Spleen (tissue), 11 donors: ENCODE measurements at regions not wholly inside any gene's neighbourhood (a gene's known extent, or its start where the extent isn't known, plus 50 kb on each side); places are given as distances from the start of the nearest gene placed in this dataset.

Experiments used
- DNase-seq: peaks from one replicate; pipeline ENCODE4 v3.0.0-alpha.2; 2020
- H3K27ac ChIP-seq, 8 donors: fragments of 200-600 bp; sonication (generic) in 7 of 8; 1 replicate in 4 of 8; 2 replicates in 4 of 8; pipeline versions ENCODE4 v1.5.0 to v1.8.0; 2016 to 2021; ENCODE audit warnings: inconsistent platforms in 4 of 8, mild to moderate bottlenecking in 4 of 8, moderate library complexity in 1 of 8
- H3K27me3 ChIP-seq, 7 donors: fragments of 200-600 bp; sonication (generic) in 6 of 7; replicated peaks in 1 of 7; 1 replicate in 4 of 7; 2 replicates in 3 of 7; pipeline versions ENCODE4 v1.5.0 to v1.8.0; 2016 to 2021; ENCODE audit warnings: inconsistent platforms in 3 of 7, mild to moderate bottlenecking in 1 of 7
- H3K36me3 ChIP-seq, 6 donors: fragments of 200-600 bp; sonication (generic) in 5 of 6; 1 replicate in 4 of 6; 2 replicates in 2 of 6; pipeline versions ENCODE4 v1.5.0 to v1.8.0; 2016 to 2021; ENCODE audit warnings: inconsistent platforms in 2 of 6
- H3K4me1 ChIP-seq, 6 donors: fragments of 200-600 bp; sonication (generic) in 5 of 6; 1 replicate in 3 of 6; 2 replicates in 3 of 6; pipeline versions ENCODE4 v1.5.0 to v1.8.0; 2016 to 2021; ENCODE audit warnings: inconsistent platforms in 3 of 6
- H3K4me3 ChIP-seq, 8 donors: fragments of 200-600 bp; sonication (generic) in 7 of 8; 1 replicate in 4 of 8; 2 replicates in 4 of 8; pipeline versions ENCODE4 v1.5.0 to v1.8.0; 2016 to 2021; ENCODE audit warnings: inconsistent platforms in 4 of 8, mild to moderate bottlenecking in 4 of 8, moderate library complexity in 2 of 8
- H3K9me3 ChIP-seq, 8 donors: fragments of 200-600 bp; sonication (generic) in 7 of 8; 1 replicate in 4 of 8; 2 replicates in 4 of 8; pipeline versions ENCODE4 v1.5.0 to v1.8.0; 2016 to 2021; ENCODE audit warnings: inconsistent platforms in 4 of 8
- CTCF ChIP-seq, 11 experiments: fragments of 200-600 bp in 7 of 11; fragments of 450-650 bp in 4 of 11; sonication (generic) in 4 of 11; IDR thresholded peaks in 8 of 11; conservative IDR thresholded peaks in 3 of 11; 1 replicate in 7 of 11; 2 replicates in 4 of 11; pipeline versions ENCODE4 v1.4.0 to v1.8.0; 2016 to 2021; ENCODE audit warnings: antibody characterized with exemption in 11 of 11, inconsistent platforms in 4 of 11, mild to moderate bottlenecking in 1 of 11
- POLR2A ChIP-seq, 3 donors: fragments of 450-650 bp; IDR thresholded peaks; one replicate each; pipeline ENCODE4 v1.5.1; 2017; ENCODE audit warnings: antibody characterized with exemption in 3 of 3, mild to moderate bottlenecking in 1 of 3
- POLR2AphosphoS5 ChIP-seq, 3 donors: sonication (generic); formaldehyde crosslinking; IDR thresholded peaks; one replicate each; pipeline ENCODE4 v1.5.1; 2017; ENCODE audit warnings: antibody characterized with exemption in 3 of 3
- WGBS, 5 donors: extraction: QIAGEN DNeasy Blood & Tissue Kit in 3 of 5; methylation state at CpG; one replicate each; pipeline versions ENCODE4 v1.1.5 to v1.1.7; 2013 to 2018; 5-methylcytosine and 5-hydroxymethylcytosine counted together
- intact Hi-C: fragments of 100-400 bp; cut with DNase I; formaldehyde crosslinking; loops from one replicate; pipeline ENCODE4 v1.15.0; 2023; ENCODE audit warnings: low total_unique reads
- donor health status: healthy with polysubstance abuse.
- donor health status: DM: no; HTN: no; CAD: no; lungs with moderate emphysema.
- donor health status: DM: no; HTN: no; CAD: no.
- donor health status: Bipolar disorder and iron deficiency.
- donor health status: healthy.
- donor health status: DM: no; HTN: no; CAD: no.
- donor health status: DM: yes; HTN: yes; CAD: no.

DNA sequence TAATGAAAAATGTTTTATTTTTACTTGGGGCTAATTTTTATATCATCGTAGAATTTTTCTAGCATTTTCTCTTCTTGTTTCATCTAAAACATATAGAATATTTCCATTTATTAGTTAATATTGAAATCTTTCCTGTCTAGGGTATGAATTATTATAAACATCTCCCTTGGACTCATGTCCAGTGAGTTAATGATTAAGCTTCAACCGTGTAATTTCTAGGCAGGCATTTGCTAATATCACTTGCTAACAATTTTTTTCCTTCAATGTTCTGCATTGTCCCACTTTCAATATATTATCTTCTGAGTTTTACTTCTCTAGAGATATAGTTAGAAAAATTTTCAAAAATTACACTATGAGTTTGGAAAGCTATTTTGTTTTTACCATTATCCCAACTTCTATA lies 1371.6 kb upstream of the EPHA6 start:
- H3K4me1 ChIP-seq: no peaks in the 10 kb centered on the region
- H3K36me3 ChIP-seq: no peaks in the 10 kb centered on the region
- H3K4me3 ChIP-seq: no peak overlapping the region
- 84 to 91% (median 87%) methylated on average over 2 of the region's 2 CpGs for WGBS, 5 donors
- H3K9me3 ChIP-seq: no peaks in the 10 kb centered on the region
- TF ChIP-seq POLR2AphosphoS5 (IDR thresholded peaks at IDR 0.05) (no peak), POLR2A (IDR thresholded peaks at IDR 0.05) (no peak), CTCF (IDR thresholded peaks at IDR 0.05 in 8 of 11, conservative IDR thresholded peaks at IDR 0.05 in 3 of 11) (no peak)
- H3K27ac ChIP-seq: no peak overlapping the region
- intact Hi-C loops: no loop called here
- H3K27me3 ChIP-seq: no peaks in the 10 kb centered on the region
- no peak for DNase-seq

DNA sequence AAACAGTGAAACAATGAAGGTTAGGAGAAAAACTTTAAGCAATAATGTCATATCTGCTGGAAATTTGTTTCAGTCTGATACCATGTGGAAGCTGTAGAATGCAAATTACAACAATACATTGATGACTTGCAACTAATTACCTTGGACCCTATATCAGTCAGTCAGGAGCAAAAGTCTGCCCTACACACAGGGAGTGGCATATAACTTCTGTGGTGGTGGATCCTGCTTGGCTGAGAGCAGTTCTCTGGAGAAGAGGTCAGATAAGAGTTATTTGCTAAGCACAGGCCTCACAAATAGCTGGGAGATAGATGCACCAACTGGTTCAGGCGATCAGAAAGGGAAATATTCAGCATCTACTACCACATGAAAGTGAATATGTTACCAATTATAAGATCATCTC lies 1364.6 kb upstream of the EPHA6 start:
- H3K27ac ChIP-seq: no peak overlapping the region
- H3K4me1 ChIP-seq: no peaks in the 10 kb centered on the region
- H3K36me3 ChIP-seq: no peaks in the 10 kb centered on the region
- TF ChIP-seq POLR2AphosphoS5 (IDR thresholded peaks at IDR 0.05) (no peak), POLR2A (IDR thresholded peaks at IDR 0.05) (no peak), CTCF (IDR thresholded peaks at IDR 0.05 in 8 of 11, conservative IDR thresholded peaks at IDR 0.05 in 3 of 11) (no peak)
- DNase-seq: no peak
- peaks cover 0 to 4% (median 0%) of the 10 kb centered on the region in 8 donors for H3K9me3 ChIP-seq
- WGBS, 5 donors: 55 to 90% (median 79%) methylated on average over 1 of the region's 1 CpG
- no peak overlapping the region for H3K4me3 ChIP-seq
- no peaks in the 10 kb centered on the region for H3K27me3 ChIP-seq
- intact Hi-C loops: no loop called here

GRCh38 chr3:95453242-95453641 lies 1361.2 kb upstream of the EPHA6 start:
- peaks cover 0 to 4% (median 0%) of the 10 kb centered on the region in 8 donors for H3K9me3 ChIP-seq
- H3K4me1 ChIP-seq: no peaks in the 10 kb centered on the region
- no peaks in the 10 kb centered on the region for H3K36me3 ChIP-seq
- no peak overlapping the region for H3K4me3 ChIP-seq
- DNase-seq: no peak
- no peaks in the 10 kb centered on the region for H3K27me3 ChIP-seq
- intact Hi-C loops: no loop called here
- no peak overlapping the region for H3K27ac ChIP-seq
- 83 to 93% (median 89%) methylated on average over 2 of the region's 2 CpGs for WGBS, 5 donors
- TF ChIP-seq POLR2A (IDR thresholded peaks at IDR 0.05) (no peak), POLR2AphosphoS5 (IDR thresholded peaks at IDR 0.05) (no peak), CTCF (IDR thresholded peaks at IDR 0.05 in 8 of 11, conservative IDR thresholded peaks at IDR 0.05 in 3 of 11) (no peak)

- no peaks in the 10 kb centered on the region for H3K9me3 ChIP-seq
- no peaks in the 10 kb centered on the region for H3K36me3 ChIP-seq
- H3K27me3 ChIP-seq: no peaks in the 10 kb centered on the region
- TF ChIP-seq CTCF (IDR thresholded peaks at IDR 0.05 in 8 of 11, conservative IDR thresholded peaks at IDR 0.05 in 3 of 11): no peak
- TF ChIP-seq POLR2A (IDR thresholded peaks at IDR 0.05): no peak
- TF ChIP-seq POLR2AphosphoS5 (IDR thresholded peaks at IDR 0.05): no peak
- no peak overlapping the region for H3K4me3 ChIP-seq
- no peak for DNase-seq
- H3K27ac ChIP-seq: no peak overlapping the region
- intact Hi-C loops: no loop called here
- no peaks in the 10 kb centered on the region for H3K4me1 ChIP-seq
These were observed 1357.6 kb upstream of the EPHA6 start for GRCh38 chr3:95456835-95457234.
